ENCODE measurements at regions not wholly inside any gene's neighbourhood (a gene's known extent, or its start where the extent isn't known, plus 50 kb on each side); places are given as distances from the start of the nearest gene placed in this dataset.

DNA sequence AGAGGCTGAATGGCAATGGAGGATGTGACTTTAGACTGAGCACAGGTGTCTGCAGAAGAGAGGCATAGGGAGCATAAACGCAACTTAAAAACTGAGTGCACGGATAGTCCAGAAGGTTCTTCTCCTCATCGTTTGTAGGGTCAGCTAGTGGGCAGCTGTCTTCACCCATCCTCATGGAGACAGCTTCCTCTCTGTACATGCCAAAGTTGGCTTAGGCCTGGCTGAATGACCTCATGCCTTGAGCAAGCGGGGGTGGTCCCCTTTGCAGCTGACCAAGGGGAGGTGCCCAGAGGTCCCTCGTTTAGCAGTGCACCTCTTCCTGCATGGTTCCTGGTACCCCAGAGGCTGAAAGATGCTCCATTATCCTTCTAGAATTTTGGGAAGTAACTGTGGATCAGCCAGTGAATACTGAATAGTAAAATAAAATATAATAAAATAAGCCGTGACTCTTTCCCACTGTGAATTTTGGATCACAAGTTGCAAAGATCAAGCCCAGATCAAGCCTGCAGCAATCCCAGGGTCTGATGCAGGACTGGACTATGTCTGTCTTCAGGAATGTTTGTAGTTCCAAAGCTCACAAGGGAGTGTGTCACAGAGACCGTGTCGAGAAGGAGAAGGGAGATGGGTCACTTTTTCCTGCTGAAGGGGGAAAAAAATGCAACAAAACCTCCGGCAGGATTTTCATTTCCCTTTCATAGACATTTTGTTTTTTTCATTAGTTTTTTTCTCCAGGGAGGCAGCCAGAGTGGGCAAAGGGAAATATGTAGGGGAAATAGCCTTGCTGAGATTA, 295.3 kb upstream of the MKI67 start:
- no peak for DNase-seq (ENCODE audit: low read depth, low spot score)

DNA sequence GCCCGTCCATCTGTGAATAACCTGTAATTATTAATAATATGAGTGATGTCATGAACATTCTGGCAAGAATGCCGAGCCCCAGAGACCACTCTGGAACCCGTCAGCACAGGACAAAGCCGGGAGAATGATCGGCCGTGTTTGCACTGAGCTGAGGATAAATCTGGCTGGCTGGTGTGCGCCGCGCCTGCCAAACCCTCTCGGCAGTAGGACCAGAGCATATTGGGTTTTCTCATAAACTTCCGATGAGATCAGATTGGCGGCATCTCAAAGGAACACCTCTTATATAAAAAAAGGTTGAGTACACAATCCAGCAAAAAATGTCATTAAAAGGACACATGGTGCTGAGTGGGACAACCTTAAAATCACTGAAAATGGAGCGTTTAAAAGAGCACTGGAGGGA, 296.0 kb upstream of the MKI67 start:
- no peak for DNase-seq (ENCODE audit: low read depth, low spot score)

DNA sequence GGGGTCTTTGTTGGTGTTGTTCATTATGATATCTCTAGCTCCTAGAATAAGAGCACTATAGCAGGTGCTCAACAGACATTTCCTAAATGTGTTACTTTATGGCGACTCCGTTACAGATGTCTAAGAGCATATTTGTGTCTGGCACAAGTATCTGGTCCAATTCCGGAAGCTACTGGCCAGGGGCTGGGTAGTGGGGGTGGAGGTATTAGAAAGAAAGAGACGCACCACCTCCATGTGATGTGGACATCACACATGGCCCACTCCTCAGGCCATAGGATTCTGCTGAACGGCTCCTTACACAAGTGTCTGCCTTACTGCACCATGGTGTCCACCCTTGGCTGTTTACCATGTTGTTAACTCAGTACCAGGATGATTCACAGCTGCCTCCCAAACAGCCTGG, 296.8 kb upstream of the MKI67 start:
- no peak for DNase-seq (ENCODE audit: low read depth, low spot score)

DNA sequence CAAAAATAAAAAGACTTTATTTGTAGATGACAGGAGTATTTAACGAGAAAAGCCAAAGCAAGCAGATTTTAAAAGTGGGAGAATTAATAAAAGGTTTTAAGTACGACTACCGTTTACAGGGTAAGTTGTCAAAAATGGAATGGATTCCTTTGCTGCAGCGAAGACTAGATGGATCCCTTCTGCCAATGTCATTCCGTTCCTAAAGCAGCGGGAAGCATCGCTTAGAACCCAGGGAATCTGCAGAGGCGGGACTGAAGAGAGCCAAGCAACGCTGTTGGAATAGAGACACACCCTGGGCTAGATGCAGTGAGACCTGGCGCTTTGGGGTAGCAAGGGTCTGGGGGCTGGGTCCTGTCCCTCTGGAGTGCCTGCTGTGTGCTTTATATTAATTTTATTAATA, 303.1 kb upstream of the MKI67 start:
- no peak for DNase-seq (ENCODE audit: low read depth, low spot score)

DNA sequence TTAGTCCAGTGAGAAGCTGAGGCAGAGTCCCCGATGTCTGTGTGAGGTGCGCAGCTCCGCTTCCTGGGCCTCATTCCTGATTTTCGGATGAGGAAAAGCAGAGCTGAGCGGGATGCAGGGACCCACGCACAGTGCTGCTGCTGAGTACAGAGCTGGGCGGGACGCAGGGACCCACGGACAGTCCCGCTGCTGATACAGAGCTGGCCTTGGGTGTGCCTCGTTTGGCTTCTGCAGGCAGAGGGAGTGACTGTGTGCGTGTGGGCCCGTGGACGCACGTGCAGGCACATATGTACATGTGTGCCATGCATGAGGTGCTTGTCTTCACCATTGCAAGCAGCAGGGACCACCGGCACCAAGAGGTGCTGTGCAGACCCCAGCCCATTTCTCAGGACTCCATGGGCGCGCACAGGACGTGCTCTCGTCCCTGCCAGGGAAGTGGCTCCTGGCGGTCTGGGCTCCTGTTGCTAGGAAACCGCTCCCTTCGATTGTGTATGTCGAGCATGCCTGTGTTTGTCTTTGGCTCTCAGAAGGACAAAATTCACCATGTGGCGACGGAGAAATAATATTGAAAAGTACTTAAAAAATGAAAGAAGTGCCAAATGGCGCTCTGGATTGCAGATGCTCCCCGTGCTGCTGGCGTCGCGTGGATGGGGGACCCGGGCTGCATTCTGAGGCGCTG, 303.8 kb upstream of the MKI67 start:
- DNase-seq (ENCODE audit: low read depth, low spot score): no peak

DNA sequence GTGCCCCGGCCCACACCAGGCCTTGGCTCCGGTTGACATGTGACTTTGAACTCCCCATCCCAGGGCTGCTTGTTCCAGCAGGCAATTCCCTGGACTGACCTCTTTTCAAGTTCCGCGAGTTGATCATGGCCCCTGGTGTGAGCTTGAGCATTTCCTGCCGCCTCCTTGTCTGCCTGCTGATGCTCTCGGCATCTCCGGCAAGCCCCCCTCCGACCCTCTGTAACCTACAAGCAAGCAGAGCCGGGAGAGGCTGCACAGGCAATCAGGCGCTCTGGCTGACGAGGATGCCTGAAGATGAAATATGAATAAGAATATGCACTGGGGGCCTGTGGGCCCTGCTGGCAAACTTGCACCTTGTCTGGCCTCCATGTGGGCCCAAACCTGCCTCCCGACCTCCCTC, 304.9 kb upstream of the MKI67 start:
- no peak for DNase-seq (ENCODE audit: low read depth, low spot score)

DNA sequence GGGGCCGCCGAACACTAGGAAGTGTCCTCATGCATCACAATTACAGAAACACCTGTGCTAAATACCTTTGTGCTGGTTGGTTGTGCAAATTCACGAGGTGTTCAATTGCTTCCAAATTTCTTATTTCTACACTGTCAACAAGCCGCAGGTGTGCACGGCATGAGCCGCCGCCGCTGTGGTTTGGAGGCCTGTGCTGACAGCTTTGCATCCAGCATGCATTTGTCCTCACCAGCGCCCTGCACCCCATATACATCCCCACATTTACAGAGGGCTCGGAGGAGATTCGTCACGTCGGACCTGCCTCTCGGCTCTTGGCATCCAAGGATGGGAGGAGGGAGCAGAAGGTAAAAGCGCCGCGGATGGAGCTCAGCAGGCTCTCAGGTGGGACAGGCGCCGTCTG, 305.3 kb upstream of the MKI67 start:
- no peak for DNase-seq (ENCODE audit: low read depth, low spot score)

DNA sequence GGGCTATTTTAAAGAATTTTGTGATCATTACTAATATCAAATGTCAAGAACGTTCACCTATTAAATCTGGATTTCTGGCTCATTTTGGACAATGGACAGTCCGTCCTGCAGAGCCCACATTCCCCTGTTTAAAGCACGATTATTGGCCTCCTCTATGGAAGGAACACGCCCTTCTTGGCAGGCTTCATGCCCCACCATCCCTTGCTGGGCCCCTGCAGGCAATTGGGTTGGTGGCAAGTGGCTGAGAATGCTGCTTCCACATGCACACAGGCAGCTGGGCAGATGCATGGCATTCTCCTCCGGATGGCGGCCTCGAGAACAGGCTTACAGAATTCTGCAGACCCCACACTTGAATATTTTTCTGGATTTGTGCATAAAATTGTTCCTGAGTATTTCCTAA, 305.8 kb upstream of the MKI67 start:
- DNase-seq (ENCODE audit: low read depth, low spot score): no peak

DNA sequence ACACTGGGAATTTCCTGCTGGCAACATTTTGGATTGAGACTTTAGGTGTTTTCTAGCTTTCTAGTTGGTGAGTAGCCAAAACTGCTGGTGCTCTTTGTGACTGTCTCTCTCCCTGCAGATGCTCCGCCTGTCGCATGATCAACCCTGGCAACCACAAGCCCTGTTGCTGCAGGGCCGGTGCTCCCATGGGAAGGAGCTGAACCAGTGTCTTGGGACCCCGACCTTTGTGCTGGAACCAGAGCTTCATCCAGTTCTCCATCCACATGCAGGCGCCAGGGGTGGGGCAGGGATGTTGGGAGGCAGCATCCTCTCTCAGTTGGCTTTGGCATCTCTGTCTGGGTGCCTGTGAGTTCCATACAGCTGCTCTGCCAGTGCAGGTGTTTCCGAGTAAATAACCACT, 306.2 kb upstream of the MKI67 start:
- no peak for DNase-seq (ENCODE audit: low read depth, low spot score)

DNA sequence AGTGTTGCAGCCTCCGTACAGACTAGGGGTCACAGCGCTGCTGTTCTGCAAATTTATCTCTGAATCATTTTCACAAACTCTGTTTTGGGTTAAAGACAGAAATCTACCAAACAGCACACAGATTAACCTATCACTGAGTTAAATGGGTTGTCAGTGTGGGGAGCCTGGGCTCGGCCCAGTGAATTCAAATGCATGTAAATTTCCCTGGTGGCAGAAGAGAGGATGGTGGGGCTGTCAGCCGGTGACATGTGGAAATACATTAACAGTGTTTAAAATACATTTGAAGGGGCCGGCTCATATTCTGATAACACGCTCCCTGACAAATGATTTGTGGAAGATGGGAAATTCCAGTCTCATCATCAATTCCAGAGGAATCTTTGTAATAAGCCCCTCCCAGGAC, 309.6 kb upstream of the MKI67 start:
- DNase-seq (ENCODE audit: low read depth, low spot score): no peak

DNA sequence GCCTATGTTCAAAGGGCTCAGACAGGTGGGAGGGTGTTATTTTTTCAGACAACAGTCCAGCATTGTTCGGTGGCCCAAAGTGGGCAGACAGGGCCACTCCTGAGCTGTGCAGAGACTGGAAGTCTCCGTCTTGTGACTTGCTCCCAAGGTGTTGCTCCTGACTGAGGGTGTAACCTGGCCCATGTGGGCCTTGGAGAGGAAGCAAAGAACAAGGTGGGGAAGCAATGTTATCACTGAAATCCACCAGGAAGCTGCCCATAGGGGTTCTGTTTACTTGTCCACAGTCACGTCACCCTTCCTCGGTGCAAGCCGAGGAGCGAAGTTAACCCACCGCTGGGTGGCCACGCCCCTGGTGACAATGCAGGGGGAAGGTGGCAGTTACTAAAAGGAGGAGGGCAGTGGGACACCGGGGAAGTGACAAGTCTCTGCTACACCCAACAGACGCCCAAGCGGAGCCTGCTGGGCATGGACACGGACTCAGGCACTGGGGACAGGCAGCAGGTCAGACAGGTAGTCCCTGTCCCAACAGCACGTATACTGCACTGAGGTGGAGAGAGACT, 311.6 kb upstream of the MKI67 start:
- no peak for DNase-seq (ENCODE audit: low read depth, low spot score)

DNA sequence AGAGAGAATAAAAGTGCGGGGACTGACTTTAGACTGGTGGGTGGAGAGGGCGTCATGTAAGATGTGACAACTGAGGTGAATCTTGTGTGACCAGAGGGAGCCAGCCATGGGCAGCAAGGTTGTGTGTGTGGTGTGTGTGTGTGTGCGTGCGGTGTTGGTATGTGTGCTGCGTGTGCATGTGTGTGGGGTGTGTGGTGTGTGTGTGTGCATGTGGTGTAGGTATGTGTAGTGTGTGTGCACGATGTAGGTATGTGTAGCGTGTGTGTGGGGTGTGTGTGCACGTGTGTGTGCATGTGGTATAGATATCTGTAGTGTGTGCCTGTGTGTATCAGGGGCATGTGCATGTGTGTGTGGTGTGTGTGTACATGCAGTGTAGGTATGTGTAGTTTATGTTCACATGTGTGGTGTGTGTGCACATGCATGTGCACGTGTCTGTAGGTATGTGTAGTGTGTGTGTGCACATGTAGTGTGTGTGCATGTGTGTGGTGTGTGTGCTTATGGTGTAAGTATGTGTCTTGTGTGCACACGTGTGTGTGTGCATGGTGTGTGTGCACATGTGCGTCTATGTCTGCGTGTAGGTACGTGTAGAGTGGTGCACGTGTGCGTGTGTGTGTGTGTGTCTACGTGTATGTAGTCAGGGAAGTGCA, 312.3 kb upstream of the MKI67 start:
- no peak for DNase-seq (ENCODE audit: low read depth, low spot score)

DNA sequence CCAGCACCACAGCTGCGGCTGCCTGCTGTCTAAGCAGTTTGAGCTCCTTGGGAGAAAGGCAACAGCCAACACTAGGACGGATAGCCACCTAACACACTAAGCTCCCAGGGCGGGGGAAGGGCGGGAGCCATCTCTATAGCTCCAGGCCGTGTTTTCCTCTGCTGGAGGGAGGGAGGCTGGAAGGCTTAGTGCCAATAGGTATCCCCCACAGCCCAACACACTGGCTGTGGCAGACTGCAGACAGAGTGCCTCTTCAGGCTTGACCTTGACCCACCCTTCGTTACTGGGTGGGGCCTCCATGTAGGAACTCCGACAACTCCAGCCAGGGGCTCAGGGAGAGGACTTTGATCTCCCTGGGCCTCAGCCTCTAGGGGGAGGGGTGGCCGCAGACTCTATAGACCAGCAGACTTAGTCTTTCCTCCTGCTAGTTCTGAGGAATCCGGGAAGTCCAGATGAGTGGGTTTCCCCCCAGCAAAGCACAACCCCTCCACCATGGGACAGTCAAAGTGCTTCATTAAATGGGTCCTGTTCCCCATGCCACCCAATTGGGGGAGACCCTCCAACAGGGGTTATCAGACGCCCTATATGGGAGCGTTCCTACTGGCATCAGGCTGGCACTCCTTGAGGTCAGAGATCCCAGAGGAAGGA, 314.4 kb upstream of the MKI67 start:
- DNase-seq (ENCODE audit: low read depth, low spot score): no peak

DNA sequence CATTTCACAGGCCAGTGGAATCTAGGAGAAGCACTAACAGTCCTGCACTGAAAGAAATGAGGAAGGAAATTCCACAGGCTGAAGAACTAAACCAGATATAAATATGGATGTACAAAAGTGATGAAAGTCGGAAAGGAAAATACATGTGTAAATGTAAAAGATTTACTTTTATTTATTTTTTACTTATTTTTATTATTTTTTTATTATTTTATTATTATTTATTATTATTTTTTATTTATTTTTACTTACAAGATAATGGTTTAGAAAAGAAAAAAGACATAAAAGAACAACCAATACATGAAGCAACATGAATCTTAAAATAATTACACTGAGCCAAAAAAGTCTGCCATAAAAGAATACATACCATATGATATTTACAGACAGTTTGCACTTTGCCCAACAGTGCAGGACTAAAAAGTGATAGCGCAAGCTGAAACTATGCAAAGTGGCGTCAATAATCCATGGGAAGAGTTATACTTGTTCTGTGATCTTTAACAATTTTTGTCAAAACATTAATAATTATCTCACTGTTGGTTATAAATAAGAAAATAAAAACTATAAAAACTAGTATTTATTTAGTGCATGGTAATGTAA, 317.8 kb upstream of the MKI67 start:
- DNase-seq (ENCODE audit: low read depth, low spot score): no peak

DNA sequence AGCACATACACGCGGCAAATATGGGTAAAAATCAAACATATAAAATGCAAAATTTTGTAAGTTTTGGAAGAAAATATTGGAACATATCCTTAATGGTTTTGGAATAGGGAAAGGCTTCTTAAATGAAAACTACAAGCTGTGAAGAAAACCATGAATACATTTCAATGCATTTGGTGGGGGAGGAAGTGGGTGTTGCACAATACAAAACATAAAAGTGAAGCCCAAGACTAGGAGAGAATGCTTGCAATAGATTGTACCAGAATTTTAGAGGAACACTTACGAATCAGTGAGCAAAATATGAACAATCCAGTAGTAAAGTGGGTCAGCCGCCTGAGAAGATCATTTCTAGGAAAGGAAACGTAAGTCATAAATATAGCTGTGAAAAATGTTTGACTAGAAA, 322.6 kb upstream of the MKI67 start:
- no peak for DNase-seq (ENCODE audit: low read depth, low spot score)

DNA sequence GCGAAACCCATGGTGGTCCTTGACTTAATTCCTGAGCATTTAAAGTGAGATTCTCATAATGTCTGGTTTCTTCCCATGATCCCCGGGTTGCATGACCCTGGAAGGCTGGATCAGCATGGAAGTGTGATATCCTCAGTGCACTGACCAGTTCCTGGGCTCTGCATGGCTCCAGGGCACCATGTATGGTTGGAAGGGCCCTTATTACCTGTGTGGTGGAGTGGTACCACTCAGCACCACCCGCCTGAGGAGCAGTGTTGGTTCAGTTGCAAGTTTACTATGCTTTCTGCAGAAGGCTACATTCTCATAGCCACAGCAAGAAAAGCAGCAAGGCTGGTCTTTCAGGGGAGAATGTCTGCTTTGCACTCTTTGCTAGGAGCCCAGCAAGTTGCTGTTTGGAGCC, 325.7 kb upstream of the MKI67 start:
- DNase-seq (ENCODE audit: low read depth, low spot score): no peak

DNA sequence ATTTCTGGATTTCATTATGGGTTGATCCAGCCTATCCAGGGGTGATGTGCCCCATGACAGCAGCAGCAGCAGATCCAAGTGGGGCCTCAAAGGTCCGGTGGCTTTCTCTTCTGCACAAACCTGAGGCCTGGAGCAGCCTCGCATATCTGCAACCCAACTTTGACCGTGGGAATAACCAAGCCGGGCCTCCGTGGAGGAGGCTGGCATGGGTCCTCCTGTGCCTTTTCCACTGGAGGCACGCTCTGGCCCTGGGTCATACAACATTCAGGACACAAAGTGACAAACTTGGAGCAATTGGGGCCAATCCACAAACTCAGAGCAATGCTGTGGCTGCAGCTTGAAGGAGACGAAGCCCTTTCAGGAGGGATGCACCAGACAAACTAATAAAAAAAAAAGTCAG, 330.0 kb upstream of the MKI67 start:
- DNase-seq (ENCODE audit: low read depth, low spot score): no peak

DNA sequence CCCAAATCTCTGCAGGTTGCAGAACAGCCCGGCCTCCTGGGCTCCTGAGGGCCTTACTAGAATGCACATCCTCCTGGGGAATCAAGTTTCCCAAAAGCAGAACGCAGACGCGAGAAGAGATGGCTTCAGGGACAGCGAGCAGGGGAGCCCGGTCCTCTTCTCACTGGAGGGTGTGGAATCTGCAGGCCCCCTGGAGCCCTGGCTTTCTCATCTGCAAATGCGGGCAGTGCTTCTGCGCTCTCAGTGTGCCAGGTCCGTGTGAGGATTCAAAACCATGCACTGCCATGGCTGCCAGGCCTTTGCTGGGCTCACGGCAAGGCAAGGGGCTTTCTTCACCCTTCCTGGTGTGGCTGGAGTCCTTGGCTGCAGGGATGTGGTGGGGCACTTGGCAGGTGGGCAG, 330.9 kb upstream of the MKI67 start:
- DNase-seq (ENCODE audit: low read depth, low spot score): no peak

DNA sequence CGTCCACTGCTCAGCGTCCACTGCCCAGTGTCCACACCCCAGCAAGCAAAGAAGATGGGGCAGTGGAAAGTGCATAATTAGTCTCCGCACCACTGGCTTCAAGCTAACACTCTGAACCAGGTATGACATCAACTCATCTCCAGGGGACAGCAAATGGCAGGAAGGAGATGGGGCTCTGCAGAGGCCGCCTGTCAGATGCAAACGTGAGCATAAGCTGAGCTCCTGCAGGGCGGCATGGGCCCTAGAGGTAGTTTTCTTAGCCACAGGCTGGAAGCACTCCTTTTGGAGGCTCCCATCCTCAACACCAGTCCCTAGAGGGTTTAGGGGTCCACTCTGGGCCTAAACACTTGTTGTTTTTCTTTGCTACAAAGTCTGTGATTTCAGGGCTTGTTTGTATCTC, 335.8 kb upstream of the MKI67 start:
- no peak for DNase-seq (ENCODE audit: low read depth, low spot score)

DNA sequence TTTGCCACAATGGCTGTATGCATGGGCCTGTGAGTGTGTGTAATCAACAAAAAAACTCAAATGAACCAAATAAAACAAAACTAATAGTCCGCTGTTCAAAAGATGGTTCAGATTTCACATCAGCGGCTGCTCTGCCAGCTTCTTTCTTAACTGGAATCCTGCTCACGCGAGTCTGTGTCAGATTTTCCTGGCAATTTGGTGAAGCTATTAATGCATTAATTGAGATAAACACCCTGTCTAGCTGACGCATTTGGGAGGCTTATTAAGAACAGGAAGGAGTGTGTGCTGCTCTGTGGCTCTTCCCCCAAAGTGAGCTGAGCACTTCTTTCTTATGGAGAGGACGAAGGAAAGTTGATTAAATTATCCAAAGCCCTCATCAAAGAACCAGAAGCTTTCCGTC, 336.6 kb upstream of the MKI67 start:
- DNase-seq (ENCODE audit: low read depth, low spot score): no peak

DNA sequence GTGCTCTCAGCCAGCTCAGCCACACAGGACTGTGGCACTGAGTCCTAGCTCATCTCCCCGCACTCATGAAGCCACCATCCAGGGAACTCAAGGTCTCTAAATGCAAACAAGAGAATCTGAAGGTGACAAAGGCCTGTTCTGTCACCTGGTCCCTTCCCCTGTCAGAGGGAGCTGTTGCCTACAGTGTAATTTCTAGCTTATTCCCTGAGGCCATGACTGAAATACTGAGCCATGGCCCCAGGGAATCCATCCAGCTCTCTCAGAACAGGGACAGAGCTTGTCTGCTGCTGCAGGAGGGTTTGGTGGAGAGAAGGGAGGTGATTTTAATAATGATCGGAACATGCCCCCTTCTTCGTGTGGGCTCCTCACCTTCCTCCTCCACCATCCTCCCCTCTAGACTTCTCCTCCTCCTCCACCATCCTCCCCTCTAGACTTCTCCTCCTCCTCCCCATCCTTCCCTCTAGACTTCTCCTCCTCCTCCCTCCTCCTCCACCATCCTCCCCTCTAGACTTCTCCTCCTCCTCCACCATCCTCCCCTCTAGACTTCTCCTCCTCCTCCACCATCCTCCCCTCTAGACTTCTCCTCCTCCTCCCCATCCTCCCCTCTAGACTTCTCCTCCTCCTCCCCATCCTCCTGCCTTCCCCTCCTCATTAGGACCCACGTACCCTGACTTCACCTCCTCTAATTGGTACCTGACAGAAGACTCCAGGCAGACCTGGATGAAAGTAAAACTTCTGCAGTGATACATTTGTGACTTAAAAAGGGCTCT, 338.0 kb upstream of the MKI67 start:
- DNase-seq (ENCODE audit: low read depth, low spot score): peak; percentile 31

All from activated CD4-positive, CD25-positive, alpha-beta regulatory T cell treated with anti-CD3 and anti-CD28 coated beads, Interleukin-2, amount 50 U/mL, for 16 hours (primary cell).